Activated CD8-positive, alpha-beta T cell treated with anti-CD3 and anti-CD28 coated beads for 36 hours (primary cell): ENCODE measurements at regions not wholly inside any gene's neighbourhood (a gene's known extent, or its start where the extent isn't known, plus 50 kb on each side); places are given as distances from the start of the nearest gene placed in this dataset.
"Not testable (repeated sequence)": the region's sequence is repeated elsewhere in the genome, so short reads cannot be mapped to it uniquely, and the experiment has no call there.

ENCODE experiments used
- ATAC-seq: fragments of 200-7000 bp; cut with Tn5 transposase; one replicate; pipeline ENCODE4 v1.10.0; 2021; ENCODE audit warnings: mild to moderate bottlenecking, moderate library complexity
- CTCF ChIA-PET: fragments of 350-600 bp; sonication (Branson Sonifier 250); formaldehyde crosslinking; loops from one replicate; lab custom pipeline; 2021; ENCODE audit warnings: antibody characterized with exemption; lab: Charles Lee
- POLR2A ChIA-PET: fragments of 350-600 bp; sonication (Branson Sonifier 250); formaldehyde crosslinking; loops from one replicate; lab custom pipeline; 2021; ENCODE audit warnings: antibody characterized with exemption; lab: Charles Lee
- DNase-seq: peaks from one replicate; pipeline ENCODE4 v3.0.0-alpha.2; 2020
- H3K27ac Mint-ChIP-seq: one replicate; pipeline ENCODE4 v1.8.0; 2021; ENCODE audit warnings: mild to moderate bottlenecking, mixed read lengths
- H3K27me3 Mint-ChIP-seq: one replicate; pipeline ENCODE4 v1.8.0; 2021; ENCODE audit warnings: mixed read lengths
- H3K36me3 Mint-ChIP-seq: one replicate; pipeline ENCODE4 v1.8.0; 2021; ENCODE audit warnings: low read depth, mixed read lengths
- H3K4me1 Mint-ChIP-seq: one replicate; pipeline ENCODE4 v1.8.0; 2021; ENCODE audit warnings: low read depth, mixed read lengths
- H3K4me3 Mint-ChIP-seq: one replicate; pipeline ENCODE4 v1.8.0; 2021; ENCODE audit warnings: mild to moderate bottlenecking, moderate library complexity, mixed read lengths
- H3K9me3 Mint-ChIP-seq: one replicate; pipeline ENCODE4 v1.8.0; 2021; ENCODE audit warnings: mixed read lengths
- CTCF ChIP-seq: fragments of 200-600 bp; IDR thresholded peaks from one replicate; pipeline ENCODE4 v1.8.0; 2022; ENCODE audit warnings: antibody characterized with exemption, mild to moderate bottlenecking
- intact Hi-C: fragments of 100-400 bp; cut with micrococcal nuclease; formaldehyde crosslinking; loops from one replicate; pipeline ENCODE4 v1.10.0; 2022

- intact Hi-C loops = no loop called here
- H3K4me3 Mint-ChIP-seq = no peak overlapping the region
- H3K4me1 Mint-ChIP-seq = no peaks in the 10 kb centered on the region
- ChIA-PET POLR2A (no interaction called here), CTCF (no interaction called here)
- H3K36me3 Mint-ChIP-seq = no peaks in the 10 kb centered on the region
- H3K9me3 Mint-ChIP-seq = peaks cover 3% of the 10 kb centered on the region
- ATAC-seq (no peak), DNase-seq (no peak)
- no peak overlapping the region for H3K27ac Mint-ChIP-seq
- H3K27me3 Mint-ChIP-seq = no peaks in the 10 kb centered on the region
- TF ChIP-seq CTCF = no peak
Observed at GRCh38 chr4:124123721-124124120, 588.8 kb downstream of the ANKRD50 start.

- H3K36me3 Mint-ChIP-seq, H3K4me3 Mint-ChIP-seq, H3K27me3 Mint-ChIP-seq, H3K4me1 Mint-ChIP-seq, H3K27ac Mint-ChIP-seq, DNase-seq, POLR2A ChIA-PET, ATAC-seq, CTCF ChIA-PET, intact Hi-C loops: not testable (repeated sequence)
- peaks cover 13% of the 10 kb centered on the region for H3K9me3 Mint-ChIP-seq
Observed at GRCh38 chr4:124131324-124131723, 581.2 kb downstream of the ANKRD50 start.

GRCh38 chr4:124132161-124132560 lies 580.4 kb downstream of the ANKRD50 start:
- Mint-ChIP-seq H3K27ac (no peak overlapping the region), H3K4me3 (no peak overlapping the region), H3K9me3 (peaks cover 13% of the 10 kb centered on the region), H3K4me1 (no peaks in the 10 kb centered on the region), H3K36me3 (no peaks in the 10 kb centered on the region), H3K27me3 (no peaks in the 10 kb centered on the region)
- ChIA-PET POLR2A (no interaction called here), CTCF (no interaction called here)
- no peak for TF ChIP-seq CTCF
- intact Hi-C loops = no loop called here
- ATAC-seq (no peak), DNase-seq (no peak)

- TF ChIP-seq CTCF = no peak
- no peaks in the 10 kb centered on the region for H3K27me3 Mint-ChIP-seq
- H3K36me3 Mint-ChIP-seq = no peaks in the 10 kb centered on the region
- ChIA-PET POLR2A (no interaction called here), CTCF (no interaction called here)
- no peaks in the 10 kb centered on the region for H3K4me1 Mint-ChIP-seq
- H3K4me3 Mint-ChIP-seq = no peak overlapping the region
- no peak overlapping the region for H3K27ac Mint-ChIP-seq
- H3K9me3 Mint-ChIP-seq = peaks cover 10% of the 10 kb centered on the region
- ATAC-seq = no peak
- no peak for DNase-seq
- intact Hi-C loops = no loop called here
Observed at GRCh38 chr4:124133753-124134152, 578.8 kb downstream of the ANKRD50 start.

- no peaks in the 10 kb centered on the region for H3K4me1 Mint-ChIP-seq
- CTCF ChIA-PET = no interaction called here
- ATAC-seq (no peak), DNase-seq (no peak)
- H3K36me3 Mint-ChIP-seq = no peaks in the 10 kb centered on the region
- POLR2A ChIA-PET = no interaction called here
- TF ChIP-seq CTCF = no peak
- H3K27me3 Mint-ChIP-seq = no peaks in the 10 kb centered on the region
- no peak overlapping the region for H3K4me3 Mint-ChIP-seq
- peaks cover 9% of the 10 kb centered on the region for H3K9me3 Mint-ChIP-seq
- intact Hi-C loops = no loop called here
- H3K27ac Mint-ChIP-seq = no peak overlapping the region
Observed at GRCh38 chr4:124135409-124135813, 577.1 kb downstream of the ANKRD50 start.

GRCh38 chr4:124139044-124139443 lies 573.5 kb downstream of the ANKRD50 start:
- intact Hi-C loops = no loop called here
- no peak for TF ChIP-seq CTCF
- ChIA-PET POLR2A (no interaction called here), CTCF (no interaction called here)
- Mint-ChIP-seq H3K4me1 (no peaks in the 10 kb centered on the region), H3K27me3 (no peaks in the 10 kb centered on the region), H3K9me3 (no peaks in the 10 kb centered on the region), H3K36me3 (no peaks in the 10 kb centered on the region), H3K27ac (no peak overlapping the region), H3K4me3 (no peak overlapping the region)
- DNase-seq (no peak), ATAC-seq (no peak)
